ENCODE measurements at regions not wholly inside any gene's neighbourhood (a gene's known extent, or its start where the extent isn't known, plus 50 kb on each side); places are given as distances from the start of the nearest gene placed in this dataset.

- no peak for TF ChIP-seq TP53 (CRISPR knock-in tag; conservative IDR thresholded peaks at IDR 0.05)
- TF ChIP-seq ZNF274 (CRISPR knock-in tag; IDR thresholded peaks at IDR 0.05): no peak
- TF ChIP-seq, protein P1, sequence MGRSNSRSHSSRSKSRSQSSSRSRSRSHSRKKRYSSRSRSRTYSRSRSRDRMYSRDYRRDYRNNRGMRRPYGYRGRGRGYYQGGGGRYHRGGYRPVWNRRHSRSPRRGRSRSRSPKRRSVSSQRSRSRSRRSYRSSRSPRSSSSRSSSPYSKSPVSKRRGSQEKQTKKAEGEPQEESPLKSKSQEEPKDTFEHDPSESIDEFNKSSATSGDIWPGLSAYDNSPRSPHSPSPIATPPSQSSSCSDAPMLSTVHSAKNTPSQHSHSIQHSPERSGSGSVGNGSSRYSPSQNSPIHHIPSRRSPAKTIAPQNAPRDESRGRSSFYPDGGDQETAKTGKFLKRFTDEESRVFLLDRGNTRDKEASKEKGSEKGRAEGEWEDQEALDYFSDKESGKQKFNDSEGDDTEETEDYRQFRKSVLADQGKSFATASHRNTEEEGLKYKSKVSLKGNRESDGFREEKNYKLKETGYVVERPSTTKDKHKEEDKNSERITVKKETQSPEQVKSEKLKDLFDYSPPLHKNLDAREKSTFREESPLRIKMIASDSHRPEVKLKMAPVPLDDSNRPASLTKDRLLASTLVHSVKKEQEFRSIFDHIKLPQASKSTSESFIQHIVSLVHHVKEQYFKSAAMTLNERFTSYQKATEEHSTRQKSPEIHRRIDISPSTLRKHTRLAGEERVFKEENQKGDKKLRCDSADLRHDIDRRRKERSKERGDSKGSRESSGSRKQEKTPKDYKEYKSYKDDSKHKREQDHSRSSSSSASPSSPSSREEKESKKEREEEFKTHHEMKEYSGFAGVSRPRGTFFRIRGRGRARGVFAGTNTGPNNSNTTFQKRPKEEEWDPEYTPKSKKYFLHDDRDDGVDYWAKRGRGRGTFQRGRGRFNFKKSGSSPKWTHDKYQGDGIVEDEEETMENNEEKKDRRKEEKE (IDR thresholded peaks at IDR 0.05): no peak
- no peak for TF ChIP-seq ETV5 (CRISPR knock-in tag; IDR thresholded peaks at IDR 0.05; ENCODE audit: borderline replicate concordance)
- TF ChIP-seq CAMTA2 (CRISPR knock-in tag; IDR thresholded peaks at IDR 0.05; ENCODE audit: borderline replicate concordance): no peak
- no peak for TF ChIP-seq ZBTB20 (CRISPR knock-in tag; IDR thresholded peaks at IDR 0.05; ENCODE audit: borderline replicate concordance, low read depth)
- TF ChIP-seq JUND (CRISPR knock-in tag; IDR thresholded peaks at IDR 0.05): no peak
- TF ChIP-seq PHF8 (CRISPR knock-in tag; IDR thresholded peaks at IDR 0.05): no peak
- no peak for TF ChIP-seq ELF4 (CRISPR knock-in tag; IDR thresholded peaks at IDR 0.05; ENCODE audit: borderline replicate concordance)
- no peak for TF ChIP-seq POLR2A (IDR thresholded peaks at IDR 0.05; ENCODE audit: insufficient read depth in 1 of 2, low read depth in 2 of 2, low read length in 2 of 2)
Observed at GRCh38 chr5:121624035-121624434, 227.6 kb upstream of the FTMT start.
